ENCODE measurements at regions not wholly inside any gene's neighbourhood (a gene's known extent, or its start where the extent isn't known, plus 50 kb on each side); places are given as distances from the start of the nearest gene placed in this dataset.

DNA sequence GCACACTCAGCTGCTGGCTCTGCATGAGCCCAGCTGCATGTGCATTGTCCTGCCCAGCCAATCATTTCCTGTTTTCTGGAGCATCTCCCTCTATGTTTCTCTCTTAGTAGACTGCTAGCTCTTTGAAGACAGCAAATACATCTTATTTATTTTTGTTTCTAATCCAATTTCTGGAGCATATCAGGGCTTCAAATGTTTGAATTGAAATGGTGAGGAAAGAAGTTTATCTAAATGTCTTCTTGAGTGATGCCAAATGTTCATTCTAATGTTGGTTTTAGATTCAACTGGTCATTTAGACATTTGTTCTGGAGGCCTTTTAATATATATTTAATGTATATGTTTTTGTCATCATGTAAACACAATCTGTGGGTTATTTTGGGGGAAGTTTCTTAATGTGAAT lies 141.9 kb downstream of the DNAJB9 start:
- DNase-seq, result no peak

DNA sequence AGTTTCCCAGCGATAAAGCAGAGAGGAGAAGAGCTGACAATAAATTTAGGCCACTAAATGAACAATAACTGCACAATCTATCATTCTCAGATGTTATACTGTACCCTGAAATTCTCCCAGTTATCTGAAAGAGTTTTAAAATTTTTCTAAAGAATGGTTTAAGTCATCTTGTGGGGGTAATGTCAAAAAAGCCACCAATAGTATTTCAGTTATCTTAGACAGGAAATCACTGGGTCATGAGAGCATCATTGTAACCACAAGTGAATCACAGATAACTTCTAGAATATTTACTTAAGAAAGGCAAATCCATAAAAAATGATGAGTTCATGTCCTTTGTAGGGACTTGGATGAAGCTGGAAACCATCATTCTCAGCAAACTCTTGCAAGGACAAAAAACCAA lies 147.1 kb downstream of the DNAJB9 start:
- no peak for DNase-seq

DNA sequence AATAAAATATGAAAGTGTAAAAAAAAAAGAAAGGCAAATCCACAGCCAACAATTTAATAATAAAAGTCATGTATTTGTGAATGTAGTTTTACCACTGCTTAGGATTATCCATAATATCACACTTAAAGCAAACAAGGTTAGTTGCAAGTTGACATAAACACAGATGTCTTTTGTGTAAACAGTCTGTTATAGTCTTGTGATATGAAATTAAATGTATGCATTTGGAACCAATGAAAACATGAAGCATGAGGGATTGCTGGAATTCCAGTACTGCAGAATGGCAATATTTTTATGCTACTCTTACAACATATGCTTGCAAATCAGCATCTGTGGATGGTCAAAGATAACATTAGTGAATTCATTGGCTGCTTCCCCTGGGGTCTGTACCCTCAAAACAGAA lies 148.1 kb downstream of the DNAJB9 start:
- DNase-seq, result no peak

DNA sequence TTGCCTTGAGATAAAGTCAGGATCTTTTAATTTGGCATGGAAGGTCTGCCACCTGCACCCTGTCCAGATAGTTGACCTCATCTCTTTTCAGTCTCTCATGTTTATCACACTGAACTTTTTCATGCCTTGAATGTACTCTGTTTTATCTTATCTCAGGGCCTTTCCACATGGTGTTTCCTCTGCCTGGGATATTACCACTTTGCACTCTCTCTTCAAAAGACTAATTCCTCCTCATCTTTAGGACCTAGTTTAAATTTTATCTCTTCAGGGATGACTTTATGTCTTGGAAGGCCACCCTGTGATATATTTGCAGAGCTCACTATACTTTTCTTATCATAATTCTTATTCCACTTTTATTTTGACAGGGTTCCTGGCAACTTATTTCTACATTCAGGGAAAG lies 150.0 kb downstream of the DNAJB9 start:
- no peak for DNase-seq

DNA sequence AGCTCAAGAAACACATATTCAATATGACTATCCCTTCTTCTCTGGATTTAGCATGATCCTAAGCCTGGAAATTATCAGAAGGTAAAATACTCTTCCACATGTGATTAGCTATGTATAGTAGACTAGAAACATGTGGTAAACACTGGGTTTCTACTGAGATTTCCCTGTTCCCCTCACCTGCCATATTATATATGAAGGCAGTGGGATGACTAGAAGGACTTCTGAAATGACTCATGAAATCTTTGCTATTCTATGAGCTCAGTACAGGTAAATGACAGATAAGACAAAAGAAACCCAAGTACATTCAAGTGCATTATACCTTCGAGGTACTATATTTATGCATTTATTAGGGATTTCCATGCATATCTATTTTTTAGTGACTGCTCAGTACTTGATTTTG lies 152.9 kb downstream of the DNAJB9 start:
- no peak for DNase-seq

DNA sequence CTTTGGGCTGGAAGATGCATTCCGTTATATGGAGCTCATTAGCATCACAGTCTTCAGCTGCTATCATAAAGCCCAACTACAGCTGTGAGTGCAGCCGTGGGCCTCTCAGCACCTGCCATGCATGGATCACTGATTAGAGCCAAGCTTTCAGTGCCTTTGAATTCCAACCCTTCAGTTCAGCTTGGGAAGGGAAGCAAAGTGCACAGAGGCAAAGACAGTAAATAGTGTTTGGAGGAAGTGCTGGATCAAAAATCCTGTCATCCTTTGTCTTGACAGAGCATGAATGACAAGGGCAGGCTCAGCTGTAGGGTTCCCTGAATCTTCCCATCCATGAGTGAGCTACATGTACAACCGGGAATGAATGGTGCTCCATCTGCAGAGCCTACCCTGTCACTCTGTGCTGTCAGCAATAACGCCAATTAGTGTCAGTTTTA lies 153.7 kb downstream of the DNAJB9 start:
- DNase-seq, result no peak

DNA sequence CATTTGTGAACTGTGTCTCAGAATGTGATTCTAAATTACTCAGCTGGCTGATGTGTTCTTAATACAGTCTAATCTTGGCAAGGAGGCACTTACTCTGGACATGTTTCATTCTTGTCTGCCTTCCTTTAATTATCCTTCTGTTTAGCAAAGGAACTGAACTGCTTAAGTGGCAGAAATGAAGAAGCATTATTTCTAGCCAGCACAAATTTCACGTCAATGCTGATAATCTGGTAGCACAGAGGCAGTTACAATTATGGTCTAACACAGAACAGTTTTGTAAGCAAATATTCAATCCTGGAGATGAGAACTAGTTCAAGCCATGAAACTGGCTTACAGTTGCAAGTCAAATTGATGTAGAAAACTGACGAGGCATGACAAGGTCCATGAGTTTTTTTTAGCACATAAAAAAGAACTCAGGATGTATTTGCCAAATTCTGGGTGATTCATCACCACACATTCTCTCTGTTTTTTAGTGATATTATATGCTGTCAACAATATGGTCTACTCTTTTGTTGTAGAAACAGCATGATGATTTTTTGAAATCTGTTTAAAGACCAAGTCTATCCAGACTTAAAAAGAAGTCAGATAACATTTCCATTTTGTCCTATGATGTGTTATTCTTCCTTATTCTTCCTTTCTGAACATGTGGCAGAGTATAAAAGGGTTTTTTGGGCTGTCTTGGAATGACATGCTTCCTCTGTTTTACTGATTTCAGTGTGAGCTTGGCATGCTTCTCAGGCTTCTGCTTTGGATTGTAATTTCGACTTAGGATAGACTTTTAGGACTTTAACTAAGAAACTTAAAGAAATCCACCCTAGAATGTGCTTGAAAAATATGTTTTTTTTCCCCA lies 154.8 kb downstream of the DNAJB9 start:
- no peak for DNase-seq

DNA sequence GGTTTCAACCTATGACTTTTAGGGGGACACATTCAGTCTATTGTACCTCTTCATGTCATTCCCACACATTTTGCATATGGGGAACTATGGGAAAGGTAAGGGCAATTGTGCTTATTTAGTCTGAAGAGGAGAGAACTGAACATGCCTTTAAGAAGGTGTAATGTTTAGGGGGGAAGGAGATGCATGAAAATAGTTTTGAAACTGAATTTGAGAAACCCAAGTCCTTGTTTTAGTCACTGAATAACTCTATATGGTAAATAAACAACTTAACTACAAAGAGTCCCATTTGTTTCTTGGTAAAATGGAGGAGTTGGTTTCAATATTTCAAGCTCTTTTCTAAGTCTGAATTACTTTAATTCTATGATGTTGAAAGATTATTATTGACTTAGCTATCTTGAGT lies 166.1 kb downstream of the DNAJB9 start:
- no peak for DNase-seq

DNA sequence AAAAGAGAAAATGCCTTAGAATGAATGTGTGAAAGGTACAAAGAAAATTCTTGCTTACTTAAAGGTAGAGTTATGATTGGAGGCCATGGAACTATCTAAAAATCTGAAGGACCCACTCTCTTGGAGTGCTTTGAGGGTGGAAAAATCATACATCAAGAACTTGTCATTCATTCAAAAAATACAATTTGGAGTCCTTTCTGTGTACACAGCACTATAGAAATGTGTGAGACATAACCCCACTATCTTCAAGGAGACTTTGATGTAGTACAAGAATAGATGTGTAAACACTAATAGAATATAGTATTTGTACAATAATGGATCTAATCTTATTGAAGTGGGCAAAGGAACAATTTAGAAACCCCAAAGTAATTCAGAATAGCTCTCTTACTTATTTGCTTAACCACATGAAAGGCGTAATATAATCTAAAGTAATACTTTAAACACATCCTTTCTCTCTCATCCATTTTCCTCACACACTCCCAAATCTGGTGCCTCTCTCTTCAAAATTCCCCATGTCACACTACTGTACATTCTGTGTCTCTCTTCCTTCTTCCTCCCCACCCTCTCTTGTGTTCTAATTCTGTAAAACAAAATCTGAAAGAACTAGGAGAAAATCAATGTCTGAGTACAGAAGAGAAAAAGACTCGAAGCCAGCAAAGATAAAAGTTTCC lies 166.7 kb downstream of the DNAJB9 start:
- no peak for DNase-seq

DNA sequence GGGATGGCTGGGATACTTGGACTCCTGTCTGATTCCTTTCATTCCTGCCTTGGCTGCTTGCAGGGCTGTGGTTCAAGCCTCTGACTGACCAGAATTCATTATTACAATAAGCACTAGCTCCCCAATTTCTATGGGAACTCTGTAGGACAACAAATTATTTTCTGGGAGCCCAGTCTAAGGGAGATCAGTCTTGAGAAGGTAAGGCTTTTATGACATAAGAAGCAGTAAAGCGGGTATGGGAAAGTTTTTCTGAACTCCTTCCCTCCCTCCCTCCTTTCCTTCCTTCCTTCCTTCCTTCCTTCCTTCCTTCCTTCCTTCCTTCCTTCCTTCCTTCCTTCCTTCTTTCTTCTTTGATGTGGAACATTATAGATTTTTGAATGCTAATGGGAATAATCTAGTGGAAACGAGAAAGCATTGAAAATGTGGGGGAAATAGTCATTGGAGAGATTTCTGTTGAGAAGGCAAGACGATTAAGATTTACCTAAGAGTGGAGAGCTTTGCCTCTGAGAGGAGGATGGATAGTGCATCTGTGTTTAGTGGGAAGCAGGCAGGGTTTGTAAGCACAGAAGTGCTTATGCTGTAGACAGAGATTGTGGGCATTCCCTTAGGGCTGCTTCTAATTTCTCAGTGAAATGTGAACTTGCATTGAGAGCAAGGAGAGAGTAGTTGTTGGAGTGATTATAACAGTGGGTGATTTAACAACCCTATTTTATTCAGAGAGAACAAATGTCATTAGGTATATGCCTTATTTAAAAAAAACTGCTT lies 201.5 kb downstream of the DNAJB9 start:
- no peak for DNase-seq

DNA sequence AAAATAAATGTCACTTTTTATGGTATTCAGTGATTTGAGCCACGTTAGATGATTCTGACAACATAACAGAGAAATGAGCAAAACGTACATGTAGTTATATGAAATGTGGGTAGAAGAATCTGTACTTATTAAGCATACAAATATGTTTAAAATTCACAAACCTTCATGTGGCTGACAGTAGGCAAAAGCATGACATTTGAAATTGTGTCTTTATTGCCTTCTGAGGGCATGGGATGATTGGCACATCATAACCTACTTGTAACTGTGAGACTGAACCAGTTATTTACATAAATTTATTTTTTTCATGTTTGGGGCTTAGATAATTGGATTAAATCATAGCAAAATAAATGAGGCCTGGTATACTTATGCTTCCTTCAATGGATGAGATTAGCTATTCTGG lies 202.2 kb downstream of the DNAJB9 start:
- DNase-seq, result no peak

DNA sequence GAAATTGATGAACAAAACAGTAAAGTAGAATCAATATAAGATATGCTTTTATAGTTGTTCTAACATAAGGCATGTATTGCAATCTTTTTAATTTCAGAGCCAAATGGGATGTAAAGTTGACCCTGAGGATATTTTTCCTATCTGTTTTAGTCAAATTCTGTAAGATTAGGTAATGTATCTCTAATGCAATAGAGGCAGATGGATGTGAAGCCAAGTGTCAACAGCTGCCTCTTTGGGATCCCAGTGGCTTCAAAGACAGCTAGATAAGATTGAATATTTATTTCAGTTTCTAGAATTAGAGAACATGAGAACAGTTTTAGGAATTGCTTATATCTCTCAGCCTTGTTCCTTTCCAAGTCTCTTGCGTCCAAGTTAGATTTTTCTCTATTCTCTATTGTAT lies 208.3 kb downstream of the DNAJB9 start:
- no peak for DNase-seq

DNA sequence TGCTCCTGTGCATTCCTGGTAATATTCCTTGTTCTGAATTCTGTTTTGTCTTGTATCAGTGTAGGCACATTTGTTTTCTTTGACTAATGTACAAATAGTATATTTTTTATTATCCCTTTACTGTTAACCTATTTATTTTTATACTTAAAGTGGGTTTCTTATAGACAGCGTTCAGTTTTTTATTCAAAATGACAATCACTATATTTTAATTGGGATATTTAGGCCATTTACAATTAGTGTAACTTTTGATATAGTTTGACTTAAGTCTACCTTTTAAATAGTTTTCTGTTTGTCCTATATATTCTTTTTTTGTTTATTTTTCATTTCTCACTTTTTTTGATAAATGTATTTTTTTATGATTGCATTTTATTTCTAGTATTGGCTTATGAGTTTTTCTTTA lies 219.8 kb downstream of the DNAJB9 start:
- DNase-seq, result no peak

DNA sequence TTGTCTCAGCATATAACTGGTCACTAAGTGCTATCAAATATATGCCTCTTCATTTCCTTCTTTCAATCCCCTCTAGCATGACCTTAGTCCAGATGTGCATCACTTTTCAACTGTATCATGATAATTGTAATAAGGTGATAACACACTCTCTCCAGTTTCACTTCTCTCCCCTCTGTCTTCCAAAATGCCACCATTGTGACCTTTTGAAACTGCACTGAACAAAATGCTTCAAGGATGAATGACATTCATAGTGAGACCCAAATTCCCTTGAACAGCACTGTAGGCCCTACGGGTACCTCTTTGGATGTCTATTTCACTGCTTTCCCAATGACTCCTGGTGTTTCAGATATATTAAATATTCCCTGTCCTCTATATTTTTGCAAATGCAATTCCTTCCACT lies 224.8 kb downstream of the DNAJB9 start:
- DNase-seq, result no peak

DNA sequence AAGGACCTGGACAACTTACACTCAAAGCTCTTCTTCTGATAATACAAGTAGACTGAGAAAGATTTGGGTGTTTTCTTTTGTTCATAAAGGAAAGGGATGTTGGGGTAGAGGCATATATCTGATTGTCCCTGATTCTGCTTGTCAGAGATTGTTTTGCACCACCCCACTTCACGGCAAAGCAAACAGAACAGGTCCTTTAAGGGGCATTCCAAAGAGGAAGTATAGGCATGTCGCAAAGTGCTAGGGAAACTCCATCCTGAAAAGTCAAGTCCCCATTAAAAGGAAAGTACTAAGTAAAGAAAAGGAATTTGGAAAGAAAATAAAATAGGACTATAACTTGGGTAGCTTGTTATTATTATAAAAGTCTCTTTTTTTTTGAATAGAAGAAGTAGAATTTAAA lies 233.0 kb downstream of the DNAJB9 start:
- DNase-seq, result no peak

DNA sequence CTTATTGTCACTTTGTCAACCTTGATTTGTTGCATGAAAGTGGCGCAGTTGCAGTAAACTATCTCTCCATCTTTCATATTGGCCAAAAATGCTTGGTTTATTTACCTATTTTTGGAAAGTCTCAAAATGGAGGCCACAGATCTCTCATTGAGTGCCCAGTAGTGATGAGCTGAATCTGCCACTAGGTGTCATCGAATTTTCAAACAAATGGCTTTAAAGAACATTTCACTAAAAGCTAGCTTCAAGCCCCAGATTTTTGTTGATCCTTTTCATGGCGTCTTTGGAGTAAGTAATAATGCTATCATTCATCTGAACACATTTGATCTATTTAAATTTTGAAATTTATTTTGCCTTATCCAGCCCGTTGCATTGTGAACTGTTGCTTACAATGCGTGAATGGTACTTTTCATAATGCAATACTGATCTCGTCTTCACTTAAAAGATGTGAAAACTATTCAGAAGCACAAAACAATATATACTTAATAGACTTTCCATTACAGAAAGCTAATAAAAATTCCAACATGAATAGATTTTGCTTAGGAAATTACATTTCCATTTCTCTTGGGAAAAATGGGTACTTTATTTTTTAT lies 236.2 kb downstream of the DNAJB9 start:
- no peak for DNase-seq

DNA sequence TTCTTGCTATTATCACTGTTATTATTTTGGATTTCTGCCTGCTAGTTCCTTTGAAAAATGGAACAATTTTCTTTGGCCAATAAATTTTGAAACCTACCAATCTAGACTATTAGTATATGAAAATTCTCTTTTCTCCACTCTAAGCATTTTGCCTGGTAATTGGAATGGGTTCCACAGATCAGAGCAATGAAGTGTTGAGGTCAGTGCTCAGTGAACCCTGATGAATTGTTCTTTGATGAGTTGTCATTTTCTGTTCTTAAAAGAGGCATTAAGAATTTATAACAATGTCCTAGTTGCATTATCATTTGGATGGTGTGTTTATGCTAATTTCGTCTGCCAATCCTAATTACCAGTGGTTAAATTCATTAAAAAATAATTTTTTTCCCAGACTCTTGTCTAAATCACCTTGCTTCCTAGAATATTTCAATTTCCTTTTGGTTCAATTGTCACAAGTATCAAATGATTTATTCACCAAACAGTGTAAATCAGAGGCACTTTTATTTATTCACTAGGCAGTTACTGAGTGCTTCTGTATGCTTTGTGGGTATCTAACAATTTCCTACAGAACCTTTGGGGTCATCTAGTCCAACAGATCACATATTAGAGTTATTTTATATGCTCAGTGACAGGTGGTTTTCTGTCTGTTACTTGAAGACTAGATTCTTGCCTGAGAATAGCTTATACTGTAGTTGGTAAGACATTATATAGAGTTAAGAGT lies 239.0 kb downstream of the DNAJB9 start:
- DNase-seq, result no peak

DNA sequence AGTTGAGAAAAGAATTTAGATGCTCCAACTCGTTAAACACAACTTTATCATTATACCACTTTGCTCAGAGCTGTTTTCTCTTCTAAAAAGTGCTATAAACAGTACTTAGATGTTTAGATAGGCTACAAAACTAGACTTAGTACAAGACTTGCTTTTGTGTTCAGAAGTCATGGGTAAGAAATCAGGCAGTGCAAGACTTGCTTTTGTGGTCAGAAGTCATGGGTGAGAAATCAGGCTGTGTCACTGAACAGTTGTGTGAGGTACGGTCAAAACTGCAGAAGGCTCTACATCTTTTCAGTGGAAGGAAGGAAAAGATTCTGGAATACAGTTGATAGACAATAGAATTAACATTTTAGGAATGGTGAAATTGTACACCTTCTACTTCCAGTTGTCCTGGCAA lies 239.7 kb downstream of the DNAJB9 start:
- no peak for DNase-seq

DNA sequence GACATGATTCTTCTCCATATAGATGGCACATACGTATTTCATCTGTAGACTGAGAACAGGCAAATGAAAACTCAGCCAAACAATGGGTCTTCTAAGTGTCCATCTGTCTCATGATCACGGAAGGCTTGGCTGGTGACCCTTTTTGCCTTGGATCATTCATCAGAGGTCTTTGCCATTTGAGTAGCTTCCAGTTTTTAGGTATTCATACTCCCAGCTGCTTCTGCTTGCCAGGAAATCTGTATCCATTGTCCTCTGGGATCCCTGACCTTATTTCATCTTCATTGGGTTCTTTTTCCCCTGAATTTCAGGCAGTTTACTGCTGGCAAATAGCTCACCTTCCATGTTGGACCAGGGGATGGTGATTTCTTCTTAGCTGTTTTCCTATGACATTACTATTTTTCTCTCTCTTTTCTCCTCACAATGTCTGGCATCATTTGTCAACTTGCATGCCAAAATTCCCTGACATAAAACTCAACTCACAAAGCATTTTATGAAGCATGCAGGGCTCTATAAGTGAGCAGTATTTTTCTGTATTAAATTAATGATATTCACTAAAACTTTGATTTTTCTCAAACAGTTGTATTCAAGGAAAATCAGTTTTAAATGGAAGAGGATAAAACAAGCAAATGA lies 241.2 kb downstream of the DNAJB9 start:
- DNase-seq, result no peak

DNA sequence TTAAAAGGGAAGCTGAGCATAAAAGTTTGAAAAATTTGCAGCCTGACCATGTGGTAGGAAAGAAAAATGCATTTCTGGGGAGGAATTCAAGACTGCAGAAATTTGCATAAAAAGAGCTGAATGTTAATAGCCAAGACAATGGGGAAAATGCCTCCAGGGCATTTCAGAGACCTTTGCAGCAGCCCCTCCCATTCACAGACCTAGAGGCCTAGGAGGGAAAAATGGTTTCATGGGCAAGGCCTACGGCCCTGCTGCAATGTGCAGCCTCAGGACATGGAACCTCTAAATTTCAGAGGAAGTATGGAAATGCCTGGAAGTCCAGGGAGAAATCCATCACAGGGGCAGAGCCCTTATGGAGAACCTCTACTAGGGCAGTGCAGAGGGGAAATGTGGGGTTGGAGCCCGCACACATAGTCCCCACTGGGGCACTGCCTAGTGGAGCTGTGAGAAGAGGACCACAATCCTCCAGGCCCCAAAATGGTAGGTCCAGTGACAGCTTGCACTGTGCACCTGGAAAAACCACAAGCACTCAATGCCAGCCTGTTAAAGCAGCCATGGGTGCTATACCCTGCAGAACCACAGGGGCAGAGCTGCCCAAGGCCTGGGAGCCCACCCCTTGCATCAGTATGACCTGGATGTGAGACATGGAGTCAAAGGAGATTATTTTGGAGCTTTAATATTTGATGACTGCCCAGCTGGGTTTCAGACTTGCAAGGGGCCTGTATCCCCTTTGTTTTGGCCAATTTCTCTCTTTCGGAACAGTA lies 243.8 kb downstream of the DNAJB9 start:
- DNase-seq, result no peak

DNA sequence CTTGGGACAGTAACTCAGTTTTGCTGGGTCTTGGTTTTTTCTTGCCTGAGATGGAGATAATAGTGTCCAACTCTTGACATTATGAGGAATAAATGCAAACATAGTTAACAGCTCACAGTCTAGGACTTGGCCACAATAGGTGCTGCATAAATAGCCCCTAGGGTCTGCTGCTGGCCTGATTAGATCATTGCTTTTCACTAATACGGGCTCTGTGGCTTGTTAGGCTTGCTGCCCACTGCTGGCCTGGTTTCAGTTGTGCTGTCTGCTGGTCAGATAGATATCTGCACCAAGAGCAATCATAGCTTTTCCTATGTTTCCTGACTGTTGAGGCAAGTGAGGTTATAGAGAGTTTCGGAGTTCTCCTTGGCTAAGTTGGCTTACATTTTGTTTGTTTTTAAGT lies 246.1 kb downstream of the DNAJB9 start:
- DNase-seq, result no peak

DNA sequence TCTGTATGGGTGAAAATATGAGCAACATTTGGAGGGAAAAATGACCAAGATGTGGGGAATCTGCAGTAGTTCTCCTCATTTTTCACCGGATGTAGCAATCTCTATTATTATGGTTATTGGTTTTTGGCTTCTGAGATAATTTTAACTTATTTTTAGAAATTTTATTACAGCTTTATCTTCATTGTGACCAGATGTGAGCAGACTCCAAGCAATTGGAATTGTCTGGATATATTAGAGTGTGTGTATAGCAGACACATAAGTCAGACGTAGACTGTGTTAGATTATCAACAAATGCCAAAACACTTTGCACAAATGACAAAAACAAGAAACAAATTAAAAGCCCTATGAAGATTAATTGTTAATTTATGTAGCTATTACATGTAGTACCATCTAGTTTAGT lies 249.1 kb downstream of the DNAJB9 start:
- DNase-seq, result no peak
